ENCODE measurements at regions not wholly inside any gene's neighbourhood (a gene's known extent, or its start where the extent isn't known, plus 50 kb on each side); places are given as distances from the start of the nearest gene placed in this dataset.

DNA sequence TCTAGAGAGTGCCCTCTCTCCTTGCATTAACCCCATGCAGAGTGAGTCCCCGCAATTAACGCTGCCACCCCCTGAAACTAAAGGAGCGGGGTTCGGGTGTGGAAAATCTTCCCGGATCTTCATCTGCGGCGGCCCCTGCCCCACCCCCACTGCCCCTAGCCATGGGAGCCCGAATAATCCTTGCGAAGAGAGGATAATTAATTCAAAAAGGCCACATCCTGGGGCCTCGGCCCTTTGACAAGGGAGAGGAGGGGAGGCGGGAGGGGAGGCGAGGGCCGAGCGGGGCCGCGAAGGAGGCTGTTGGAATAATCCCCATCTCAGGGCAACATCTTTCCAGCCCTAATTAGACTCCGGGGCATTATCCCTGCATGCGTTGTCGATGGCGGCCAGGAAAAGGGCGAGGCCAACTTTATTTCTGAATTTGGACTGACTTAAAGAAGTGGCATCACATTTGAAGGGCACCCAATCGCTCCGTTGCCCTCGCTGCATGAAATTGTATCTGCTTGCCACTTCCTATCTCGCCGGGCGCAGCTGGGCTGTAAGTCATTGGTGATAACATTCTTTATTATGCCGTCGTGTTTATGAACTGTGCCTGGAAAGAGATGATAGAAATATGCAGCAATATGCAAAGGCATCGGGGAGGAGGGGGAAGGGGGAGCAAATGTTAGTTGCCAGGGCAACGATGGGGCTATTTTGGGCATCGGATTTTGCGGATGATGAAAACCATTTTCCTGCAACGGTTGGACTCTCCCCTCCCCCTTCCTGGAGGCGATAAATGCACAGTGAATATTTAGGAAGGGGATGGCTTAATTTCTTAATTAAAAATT is 387.1 kb upstream of the TNRC6C start (continued):
- TF ChIP-seq, protein P1, sequence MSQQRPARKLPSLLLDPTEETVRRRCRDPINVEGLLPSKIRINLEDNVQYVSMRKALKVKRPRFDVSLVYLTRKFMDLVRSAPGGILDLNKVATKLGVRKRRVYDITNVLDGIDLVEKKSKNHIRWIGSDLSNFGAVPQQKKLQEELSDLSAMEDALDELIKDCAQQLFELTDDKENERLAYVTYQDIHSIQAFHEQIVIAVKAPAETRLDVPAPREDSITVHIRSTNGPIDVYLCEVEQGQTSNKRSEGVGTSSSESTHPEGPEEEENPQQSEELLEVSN (IDR thresholded peaks at IDR 0.05; ENCODE audit: borderline replicate concordance in 1 of 2, extremely low read depth in 1 of 2, insufficient read depth in 1 of 2, insufficient read length in 1 of 2, low read depth in 1 of 2, low read length in 1 of 2, poor library complexity in 1 of 2, severe bottlenecking in 1 of 2), result peak in 1 of 2 experiments; percentile 13
- TF ChIP-seq, protein P2, sequence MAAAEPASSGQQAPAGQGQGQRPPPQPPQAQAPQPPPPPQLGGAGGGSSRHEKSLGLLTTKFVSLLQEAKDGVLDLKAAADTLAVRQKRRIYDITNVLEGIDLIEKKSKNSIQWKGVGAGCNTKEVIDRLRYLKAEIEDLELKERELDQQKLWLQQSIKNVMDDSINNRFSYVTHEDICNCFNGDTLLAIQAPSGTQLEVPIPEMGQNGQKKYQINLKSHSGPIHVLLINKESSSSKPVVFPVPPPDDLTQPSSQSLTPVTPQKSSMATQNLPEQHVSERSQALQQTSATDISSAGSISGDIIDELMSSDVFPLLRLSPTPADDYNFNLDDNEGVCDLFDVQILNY (CRISPR knock-in tag; IDR thresholded peaks at IDR 0.05), result no peak
- no peak for TF ChIP-seq CBFB (CRISPR knock-in tag; IDR thresholded peaks at IDR 0.05)
- no peak for TF ChIP-seq RAD51 (IDR thresholded peaks at IDR 0.05; ENCODE audit: borderline replicate concordance, low read depth)
- TF ChIP-seq ZNF253 (CRISPR knock-in tag; conservative IDR thresholded peaks at IDR 0.05), result no peak
- TF ChIP-seq HMG20B (CRISPR knock-in tag; IDR thresholded peaks at IDR 0.05), result no peak
- no peak for TF ChIP-seq ETV1 (tag; conservative IDR thresholded peaks at IDR 0.05; ENCODE audit: low read depth)
- TF ChIP-seq, protein P3, sequence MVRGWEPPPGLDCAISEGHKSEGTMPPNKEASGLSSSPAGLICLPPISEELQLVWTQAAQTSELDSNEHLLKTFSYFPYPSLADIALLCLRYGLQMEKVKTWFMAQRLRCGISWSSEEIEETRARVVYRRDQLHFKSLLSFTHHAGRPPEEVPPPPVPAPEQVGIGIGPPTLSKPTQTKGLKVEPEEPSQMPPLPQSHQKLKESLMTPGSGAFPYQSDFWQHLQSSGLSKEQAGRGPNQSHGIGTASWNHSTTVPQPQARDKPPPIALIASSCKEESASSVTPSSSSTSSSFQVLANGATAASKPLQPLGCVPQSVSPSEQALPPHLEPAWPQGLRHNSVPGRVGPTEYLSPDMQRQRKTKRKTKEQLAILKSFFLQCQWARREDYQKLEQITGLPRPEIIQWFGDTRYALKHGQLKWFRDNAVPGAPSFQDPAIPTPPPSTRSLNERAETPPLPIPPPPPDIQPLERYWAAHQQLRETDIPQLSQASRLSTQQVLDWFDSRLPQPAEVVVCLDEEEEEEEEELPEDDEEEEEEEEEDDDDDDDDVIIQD (CRISPR knock-in tag; IDR thresholded peaks at IDR 0.05), result no peak
- no peak for TF ChIP-seq PTRF (tag; IDR thresholded peaks at IDR 0.05)
- TF ChIP-seq ARNT (IDR thresholded peaks at IDR 0.05), result no peak
- no peak for TF ChIP-seq MYC (IDR thresholded peaks at IDR 0.05; ENCODE audit: low read depth, low read length)
- no peak for TF ChIP-seq MYC (CRISPR knock-in tag; IDR thresholded peaks at IDR 0.05; ENCODE audit: borderline replicate concordance, low read depth)
- no peak for TF ChIP-seq ZNF143 (CRISPR knock-in tag; IDR thresholded peaks at IDR 0.05)
- TF ChIP-seq, protein P4, sequence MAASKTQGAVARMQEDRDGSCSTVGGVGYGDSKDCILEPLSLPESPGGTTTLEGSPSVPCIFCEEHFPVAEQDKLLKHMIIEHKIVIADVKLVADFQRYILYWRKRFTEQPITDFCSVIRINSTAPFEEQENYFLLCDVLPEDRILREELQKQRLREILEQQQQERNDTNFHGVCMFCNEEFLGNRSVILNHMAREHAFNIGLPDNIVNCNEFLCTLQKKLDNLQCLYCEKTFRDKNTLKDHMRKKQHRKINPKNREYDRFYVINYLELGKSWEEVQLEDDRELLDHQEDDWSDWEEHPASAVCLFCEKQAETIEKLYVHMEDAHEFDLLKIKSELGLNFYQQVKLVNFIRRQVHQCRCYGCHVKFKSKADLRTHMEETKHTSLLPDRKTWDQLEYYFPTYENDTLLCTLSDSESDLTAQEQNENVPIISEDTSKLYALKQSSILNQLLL (CRISPR knock-in tag; IDR thresholded peaks at IDR 0.05; ENCODE audit: borderline replicate concordance), result no peak
- TF ChIP-seq, protein P5, sequence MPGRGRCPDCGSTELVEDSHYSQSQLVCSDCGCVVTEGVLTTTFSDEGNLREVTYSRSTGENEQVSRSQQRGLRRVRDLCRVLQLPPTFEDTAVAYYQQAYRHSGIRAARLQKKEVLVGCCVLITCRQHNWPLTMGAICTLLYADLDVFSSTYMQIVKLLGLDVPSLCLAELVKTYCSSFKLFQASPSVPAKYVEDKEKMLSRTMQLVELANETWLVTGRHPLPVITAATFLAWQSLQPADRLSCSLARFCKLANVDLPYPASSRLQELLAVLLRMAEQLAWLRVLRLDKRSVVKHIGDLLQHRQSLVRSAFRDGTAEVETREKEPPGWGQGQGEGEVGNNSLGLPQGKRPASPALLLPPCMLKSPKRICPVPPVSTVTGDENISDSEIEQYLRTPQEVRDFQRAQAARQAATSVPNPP (IDR thresholded peaks at IDR 0.05; ENCODE audit: borderline replicate concordance, insufficient read depth, insufficient read length), result no peak
- no peak for TF ChIP-seq E2F3 (CRISPR knock-in tag; IDR thresholded peaks at IDR 0.05)
- TF ChIP-seq ZZZ3 (IDR thresholded peaks at IDR 0.05), result no peak
- TF ChIP-seq, protein P6, sequence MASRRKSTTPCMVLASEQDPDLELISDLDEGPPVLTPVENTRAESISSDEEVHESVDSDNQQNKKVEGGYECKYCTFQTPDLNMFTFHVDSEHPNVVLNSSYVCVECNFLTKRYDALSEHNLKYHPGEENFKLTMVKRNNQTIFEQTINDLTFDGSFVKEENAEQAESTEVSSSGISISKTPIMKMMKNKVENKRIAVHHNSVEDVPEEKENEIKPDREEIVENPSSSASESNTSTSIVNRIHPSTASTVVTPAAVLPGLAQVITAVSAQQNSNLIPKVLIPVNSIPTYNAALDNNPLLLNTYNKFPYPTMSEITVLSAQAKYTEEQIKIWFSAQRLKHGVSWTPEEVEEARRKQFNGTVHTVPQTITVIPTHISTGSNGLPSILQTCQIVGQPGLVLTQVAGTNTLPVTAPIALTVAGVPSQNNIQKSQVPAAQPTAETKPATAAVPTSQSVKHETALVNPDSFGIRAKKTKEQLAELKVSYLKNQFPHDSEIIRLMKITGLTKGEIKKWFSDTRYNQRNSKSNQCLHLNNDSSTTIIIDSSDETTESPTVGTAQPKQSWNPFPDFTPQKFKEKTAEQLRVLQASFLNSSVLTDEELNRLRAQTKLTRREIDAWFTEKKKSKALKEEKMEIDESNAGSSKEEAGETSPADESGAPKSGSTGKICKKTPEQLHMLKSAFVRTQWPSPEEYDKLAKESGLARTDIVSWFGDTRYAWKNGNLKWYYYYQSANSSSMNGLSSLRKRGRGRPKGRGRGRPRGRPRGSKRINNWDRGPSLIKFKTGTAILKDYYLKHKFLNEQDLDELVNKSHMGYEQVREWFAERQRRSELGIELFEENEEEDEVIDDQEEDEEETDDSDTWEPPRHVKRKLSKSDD (conservative IDR thresholded peaks at IDR 0.05; ENCODE audit: low read length), result no peak
